Heart left ventricle (tissue), 16 donors: ENCODE measurements at regions not wholly inside any gene's neighbourhood (a gene's known extent, or its start where the extent isn't known, plus 50 kb on each side); places are given as distances from the start of the nearest gene placed in this dataset.
A peak's percentile ranks its signal among the peaks of the same experiment; 100 is the strongest.

Experiments used
- ATAC-seq, 4 donors: fragments of 200-7000 bp; cut with Tn5 transposase; one replicate each; pipeline ENCODE4 v1.9.1; 2020 to 2022; ENCODE audit warnings: moderate library complexity in 4 of 4, mild to moderate bottlenecking in 3 of 4, moderate number of reproducible peaks in 1 of 4
- DNase-seq, 5 donors: peaks; one replicate each; pipeline ENCODE4 v3.0.0-alpha.2; 2020
- H3K27ac ChIP-seq, 12 donors: fragments of 200-600 bp; sonication (generic) in 4 of 12; one replicate each; pipeline versions ENCODE4 v1.5.0 to v1.8.0; 2016 to 2022; ENCODE audit warnings: mild to moderate bottlenecking in 2 of 12
- H3K27me3 ChIP-seq, 9 donors: fragments of 200-600 bp; sonication (generic) in 2 of 9; one replicate each; pipeline versions ENCODE4 v1.5.1 to v1.8.0; 2016 to 2022; ENCODE audit warnings: mild to moderate bottlenecking in 3 of 9
- H3K36me3 ChIP-seq, 9 donors: fragments of 200-600 bp; sonication (generic) in 2 of 9; one replicate each; pipeline versions ENCODE4 v1.5.0 to v1.8.0; 2018 to 2022; ENCODE audit warnings: mild to moderate bottlenecking in 2 of 9
- H3K4me1 ChIP-seq, 12 donors: fragments of 200-600 bp; sonication (generic) in 4 of 12; one replicate each; pipeline versions ENCODE4 v1.5.0 to v1.8.0; 2016 to 2022; ENCODE audit warnings: mild to moderate bottlenecking in 3 of 12
- H3K4me3 ChIP-seq, 12 donors: fragments of 200-600 bp; sonication (generic) in 4 of 12; one replicate each; pipeline versions ENCODE4 v1.5.0 to v1.8.0; 2017 to 2022; ENCODE audit warnings: mild to moderate bottlenecking in 9 of 12, moderate library complexity in 4 of 12
- H3K9me3 ChIP-seq, 12 donors: fragments of 200-600 bp; sonication (generic) in 4 of 12; one replicate each; pipeline versions ENCODE4 v1.5.0 to v1.8.0; 2016 to 2022; ENCODE audit warnings: mild to moderate bottlenecking in 1 of 12
- CTCF ChIP-seq, 12 donors: fragments of 200-600 bp; sonication (generic) in 4 of 12; IDR thresholded peaks; one replicate each; pipeline versions ENCODE4 v1.5.0 to v1.8.0; 2018 to 2022; ENCODE audit warnings: antibody characterized with exemption in 12 of 12, mild to moderate bottlenecking in 5 of 12
- POLR2A ChIP-seq, 2 donors: fragments of 450-650 bp; IDR thresholded peaks; one replicate each; pipeline ENCODE4 v1.6.1; 2017; ENCODE audit warnings: antibody characterized with exemption in 2 of 2, mild to moderate bottlenecking in 2 of 2, moderate library complexity in 2 of 2
- WGBS, 4 donors: extraction: QIAGEN DNeasy Blood & Tissue Kit in 2 of 4; methylation state at CpG; one replicate each; pipeline versions ENCODE4 v1.1.5 to v1.1.7; 2013 to 2018; 5-methylcytosine and 5-hydroxymethylcytosine counted together
- intact Hi-C, 10 donors: fragments of 100-400 bp; cut with DNase I; formaldehyde crosslinking; loops; one replicate each; pipeline versions ENCODE4 v1.11.1 to v1.14.2; 2022
- donor health status: ischemic (EF 13 %, LVEDD 7.1; RV severe dilation, severe dysfunction).
- donor health status: healthy with polysubstance abuse.
- donor health status: DM: no; HTN: yes; CAD: no.
- donor health status: DM: no; HTN: no; CAD: no.
- donor health status: ischemic (EF 25% LVEDD 6.9; RV normal size, moderate dysfunction).
- donor health status: ischemic (EF 25% LVEDD 5.7; RV mildly dilated, moderate dysfunction).
- donor health status: healthy.
- donor health status: DM: yes; HTN: yes; CAD: no.
- donor health status: ischemic (EF 35%, LVEDD 5.7; RV mildly dilated, moderate dysfunction).
- donor health status: nonischemic (EF 11% LVEDD 7.7; RV severe dilation, severe dysfunction).
- donor health status: DM: yes; HTN: yes; CAD: no.
- donor health status: PGD.
- donor health status: ischemic (EF 29% LVEDD 5.4; RV normal size, mild dysfunction).
- donor health status: nonischemic (EF 23%, LVEDD 6.1; RV moderate dilation, normal function).

- 57 to 75% (median 63%) methylated on average over 2 of the region's 2 CpGs for WGBS, 4 donors
- Histone ChIP-seq H3K36me3 (no peaks in the 10 kb centered on the region), H3K27me3 (peaks cover 0 to 36% (median 12%) of the 10 kb centered on the region in 9 donors), H3K4me1 (no peaks in the 10 kb centered on the region), H3K27ac (no peak overlapping the region), H3K9me3 (no peaks in the 10 kb centered on the region), H3K4me3 (no peak overlapping the region)
- ATAC-seq (no peak), DNase-seq (no peak)
- intact Hi-C loops: no loop called here
- TF ChIP-seq CTCF (IDR thresholded peaks at IDR 0.05): no peak
- TF ChIP-seq POLR2A (IDR thresholded peaks at IDR 0.05): no peak
These were observed 291.1 kb upstream of the SKOR2 start for GRCh38 chr18:47542551-47542950.

DNA sequence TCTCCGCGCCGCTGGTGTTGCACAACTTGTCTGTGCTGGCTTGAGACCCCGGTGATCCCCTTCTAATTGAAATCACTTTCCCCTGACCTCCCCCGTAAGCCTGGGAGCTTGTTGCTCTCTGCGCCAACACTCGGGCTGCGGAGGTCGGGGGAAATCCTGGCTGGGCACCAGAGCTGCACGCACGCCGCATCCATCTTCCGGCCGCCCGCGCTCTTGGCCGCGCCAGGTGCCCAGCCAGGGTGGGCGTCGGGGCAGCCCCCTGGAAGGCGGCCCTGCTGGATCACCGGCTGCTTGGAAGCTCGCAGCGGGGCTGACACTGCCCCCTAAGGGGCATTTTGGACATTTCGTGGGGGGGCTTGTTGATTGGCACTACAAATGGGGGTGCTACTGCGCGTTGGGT is 280.3 kb upstream of the SKOR2 start:
- Histone ChIP-seq H3K9me3 (no peaks in the 10 kb centered on the region), H3K36me3 (no peaks in the 10 kb centered on the region), H3K4me3 (no peak overlapping the region), H3K4me1 (no peaks in the 10 kb centered on the region), H3K27ac (no peak overlapping the region), H3K27me3 (peaks cover 0 to 65% (median 25%) of the 10 kb centered on the region in 9 donors)
- DNase-seq: no peak
- intact Hi-C loops: no loop called here
- no peak for ATAC-seq
- peak in 5 of 12 donors; percentile 5 to 33 (median 12) for TF ChIP-seq CTCF (IDR thresholded peaks at IDR 0.05)
- TF ChIP-seq POLR2A (IDR thresholded peaks at IDR 0.05): no peak
- WGBS, 4 donors: 3 to 9% (median 6%) methylated on average over 17 to 27 of the region's 27 CpGs

GRCh38 chr18:47530695-47531094 is 279.2 kb upstream of the SKOR2 start:
- no peak for TF ChIP-seq POLR2A (IDR thresholded peaks at IDR 0.05)
- no peak for TF ChIP-seq CTCF (IDR thresholded peaks at IDR 0.05)
- H3K9me3 ChIP-seq: no peaks in the 10 kb centered on the region
- H3K27me3 ChIP-seq: peaks cover 0 to 61% (median 25%) of the 10 kb centered on the region in 9 donors
- ATAC-seq (no peak), DNase-seq (no peak)
- no peaks in the 10 kb centered on the region for H3K4me1 ChIP-seq
- intact Hi-C loops: loop anchor here in 1 of 10 donors (1.0 kb wide), 1 partner anchor 9 kb away; no protein-coding TSS in a partner anchor
- H3K36me3 ChIP-seq: no peaks in the 10 kb centered on the region
- no peak overlapping the region for H3K4me3 ChIP-seq
- H3K27ac ChIP-seq: no peak overlapping the region
- 53 to 73% (median 66%) methylated on average over 2 to 3 of the region's 3 CpGs for WGBS, 4 donors

DNA sequence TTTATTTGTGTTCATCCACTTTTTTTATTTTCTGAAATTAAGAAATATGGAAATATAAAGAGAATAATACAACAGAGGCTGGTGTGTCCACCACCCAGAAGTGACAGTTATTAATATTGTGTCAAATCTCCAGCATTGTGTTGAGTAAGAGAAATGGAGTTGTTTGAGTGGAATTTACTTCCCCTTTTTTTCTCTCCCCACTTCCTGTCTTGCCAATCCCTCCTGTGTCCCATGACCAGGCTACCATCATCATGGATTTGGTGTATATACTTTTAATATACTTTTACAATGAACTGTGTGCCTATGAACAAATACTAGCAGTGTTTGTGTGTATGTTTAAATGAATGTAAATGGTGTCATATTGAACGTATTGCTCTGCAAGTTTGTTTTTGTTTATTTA is 276.9 kb upstream of the SKOR2 start:
- no peak for TF ChIP-seq POLR2A (IDR thresholded peaks at IDR 0.05)
- no peak for TF ChIP-seq CTCF (IDR thresholded peaks at IDR 0.05)
- H3K36me3 ChIP-seq: no peaks in the 10 kb centered on the region
- peaks cover 0 to 52% (median 21%) of the 10 kb centered on the region in 9 donors for H3K27me3 ChIP-seq
- H3K4me1 ChIP-seq: no peaks in the 10 kb centered on the region
- no peak overlapping the region for H3K27ac ChIP-seq
- ATAC-seq (no peak), DNase-seq (no peak)
- H3K4me3 ChIP-seq: no peak overlapping the region
- no peaks in the 10 kb centered on the region for H3K9me3 ChIP-seq
- WGBS, 4 donors: 80 to 98% (median 90%) methylated on average over 1 of the region's 1 CpG
- intact Hi-C loops: loop anchor here in 1 of 10 donors (10.0 kb wide), 1 partner anchor 56 kb away; no protein-coding TSS in a partner anchor
